Right cardiac atrium (tissue), 5 donors: ENCODE measurements at regions not wholly inside any gene's neighbourhood (a gene's known extent, or its start where the extent isn't known, plus 50 kb on each side); places are given as distances from the start of the nearest gene placed in this dataset.
"Not testable (repeated sequence)": the region's sequence is repeated elsewhere in the genome, so short reads cannot be mapped to it uniquely, and the experiment has no call there.

Source experiments
- ATAC-seq, 2 donors: fragments of 200-7000 bp; cut with Tn5 transposase; one replicate each; pipeline versions ENCODE4 v1.8.0 to v1.9.1; 2020; ENCODE audit warnings: moderate library complexity in 2 of 2, mild to moderate bottlenecking in 1 of 2
- DNase-seq, 3 donors: peaks; one replicate each; pipeline ENCODE4 v3.0.0-alpha.2; 2020
- H3K27ac ChIP-seq: one replicate; pipeline ENCODE4 v1.5.1; 2013; ENCODE audit warnings: mild to moderate bottlenecking, low read length, control low read depth, moderate library complexity
- H3K27me3 ChIP-seq: one replicate; pipeline ENCODE4 v1.6.1; 2013; ENCODE audit not compliant: control insufficient read depth, insufficient read depth
- H3K4me1 ChIP-seq: one replicate; pipeline ENCODE4 v1.6.1; 2013; ENCODE audit warnings: low read length; ENCODE audit not compliant: control insufficient read depth, insufficient read depth
- H3K4me3 ChIP-seq: one replicate; pipeline ENCODE4 v1.5.1; 2013; ENCODE audit warnings: low read length, control low read depth
- H3K9me3 ChIP-seq: one replicate; pipeline ENCODE4 v1.6.1; 2013; ENCODE audit warnings: low read length; ENCODE audit not compliant: control insufficient read depth
- WGBS: extraction: QIAGEN DNeasy Blood & Tissue Kit; methylation state at CpG from one replicate; pipeline ENCODE4 v1.1.7; 2013; 5-methylcytosine and 5-hydroxymethylcytosine counted together
- intact Hi-C, 4 donors: fragments of 100-400 bp; cut with DNase I; formaldehyde crosslinking; loops; one replicate each; pipeline versions ENCODE4 v1.11.0 to v1.14.0; 2022 to 2023
- donor health status: healthy with polysubstance abuse.
- donor health status: DM: no; HTN: yes; CAD: no.
- donor health status: DM: no; HTN: no; CAD: no.
- donor health status: DM: no; HTN: yes; CAD: no; lungs with severe emphysema.
- donor health status: DM: yes; HTN: yes; CAD: no.

DNA sequence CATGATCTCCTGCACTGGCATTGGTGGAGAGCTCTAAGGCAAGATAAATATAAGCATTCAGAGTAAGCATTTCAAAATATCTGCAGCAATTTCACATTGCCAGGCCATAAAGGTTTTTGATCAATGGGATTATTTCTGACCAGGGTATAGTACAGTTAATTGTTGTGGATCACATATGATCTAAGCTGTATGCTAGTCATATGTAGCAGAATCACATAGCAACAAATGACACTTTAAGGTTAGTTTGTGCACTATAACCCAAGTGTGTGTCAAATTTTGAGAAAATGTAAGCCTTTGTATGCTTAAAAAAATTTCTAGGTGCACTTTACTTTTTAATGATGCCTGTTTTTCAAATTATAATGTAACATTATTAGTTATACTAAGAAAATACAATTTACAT lies 386.0 kb upstream of the ADAMTS5 start:
- Histone ChIP-seq H3K4me1 (no peaks in the 10 kb centered on the region), H3K9me3 (no peaks in the 10 kb centered on the region), H3K27me3 (no peaks in the 10 kb centered on the region), H3K4me3 (no peak overlapping the region), H3K27ac (no peak overlapping the region)
- ATAC-seq (no peak), DNase-seq (no peak)
- intact Hi-C loops = no loop called here

DNA sequence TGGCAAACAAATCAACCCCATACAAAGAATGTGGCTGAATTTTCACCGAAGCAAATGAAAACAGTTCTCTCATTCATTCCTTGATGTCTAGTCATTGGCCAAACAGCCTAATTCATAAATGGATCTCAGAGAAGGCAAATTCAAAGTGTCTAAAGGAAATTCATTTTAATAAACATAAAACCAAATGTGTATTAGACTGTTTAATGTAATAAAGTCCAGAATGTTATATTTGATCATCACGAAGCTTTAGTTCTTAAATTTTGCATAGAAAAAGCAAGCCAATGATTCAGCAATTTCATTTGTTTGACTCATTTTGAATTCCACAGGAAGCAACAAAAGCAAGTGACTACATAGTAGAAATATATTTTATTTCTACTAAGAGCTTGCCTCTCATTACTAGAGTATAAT lies 379.2 kb upstream of the ADAMTS5 start:
- Histone ChIP-seq H3K9me3 (no peaks in the 10 kb centered on the region), H3K27me3 (no peaks in the 10 kb centered on the region), H3K4me3 (no peak overlapping the region), H3K4me1 (no peaks in the 10 kb centered on the region), H3K27ac (no peak overlapping the region)
- intact Hi-C loops = no loop called here
- DNase-seq (no peak), ATAC-seq (no peak)
- WGBS = 83% methylated on average over 2 of the region's 2 CpGs

DNA sequence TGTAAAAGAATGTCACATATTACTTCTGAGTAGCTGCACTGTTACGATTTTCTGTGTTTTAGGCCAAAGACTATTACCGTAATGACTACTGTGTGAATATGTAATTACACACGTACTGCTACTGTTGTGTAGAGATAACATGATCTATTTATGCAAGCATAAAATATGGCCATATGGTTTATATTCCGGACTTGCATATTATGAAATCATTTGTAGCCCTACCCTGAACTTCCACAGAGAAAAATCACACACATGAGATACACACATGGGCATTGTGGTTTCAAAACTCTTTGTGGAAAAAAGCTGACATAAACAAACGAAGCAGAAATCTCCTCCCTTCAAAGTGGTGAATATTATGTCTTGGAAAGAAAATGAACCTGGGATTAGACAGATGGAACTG lies 373.0 kb upstream of the ADAMTS5 start:
- WGBS = 70% methylated on average over 5 of the region's 5 CpGs
- Histone ChIP-seq H3K4me1 (no peaks in the 10 kb centered on the region), H3K27ac (no peak overlapping the region), H3K9me3 (no peaks in the 10 kb centered on the region), H3K4me3 (no peak overlapping the region), H3K27me3 (no peaks in the 10 kb centered on the region)
- DNase-seq (no peak), ATAC-seq (no peak)
- intact Hi-C loops = no loop called here

DNA sequence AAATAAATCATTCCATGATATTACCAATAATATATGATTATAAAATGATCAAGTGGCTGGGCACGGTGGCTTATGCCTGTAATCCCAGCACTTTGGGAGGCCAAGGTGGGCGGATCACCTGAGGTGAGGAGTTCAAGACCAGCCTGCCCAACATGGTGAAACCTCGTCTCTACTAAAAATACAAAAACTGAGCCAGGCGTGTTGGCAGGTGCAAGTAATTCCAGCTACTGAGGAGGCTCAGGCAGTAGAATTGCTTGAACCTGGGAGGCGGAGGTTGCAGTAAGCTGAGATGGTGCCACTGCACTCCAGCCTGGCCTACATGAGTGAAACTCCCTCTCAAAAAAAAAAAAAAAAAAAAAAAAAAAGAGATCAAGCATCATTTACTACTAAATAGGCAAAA lies 371.1 kb upstream of the ADAMTS5 start:
- DNase-seq, intact Hi-C loops, H3K27ac ChIP-seq, H3K4me1 ChIP-seq, ATAC-seq, H3K4me3 ChIP-seq, H3K9me3 ChIP-seq, H3K27me3 ChIP-seq: not testable (repeated sequence)
- WGBS = 95% methylated on average over 5 of the region's 5 CpGs

DNA sequence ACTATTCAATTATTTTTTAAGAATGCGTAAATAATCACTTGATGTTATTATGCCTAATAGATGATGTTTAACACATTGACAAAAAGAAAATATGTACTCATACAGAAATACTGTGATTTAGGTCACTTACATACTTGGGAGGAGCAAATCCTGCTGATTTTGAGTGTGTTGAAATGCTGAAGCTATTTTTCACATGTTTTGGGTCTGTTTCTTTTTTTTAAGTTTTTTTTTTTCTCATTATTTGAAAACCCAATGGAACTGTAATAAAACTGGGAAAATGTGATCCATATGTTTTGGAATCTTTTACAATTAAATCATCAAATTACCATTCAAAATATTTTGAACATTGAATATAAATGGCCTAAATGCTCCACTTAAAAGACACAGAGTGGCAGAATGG lies 366.2 kb upstream of the ADAMTS5 start:
- 87% methylated on average over 1 of the region's 1 CpG for WGBS
- intact Hi-C loops = no loop called here
- Histone ChIP-seq H3K27ac (no peak overlapping the region), H3K27me3 (no peaks in the 10 kb centered on the region), H3K4me3 (no peak overlapping the region), H3K4me1 (no peaks in the 10 kb centered on the region), H3K9me3 (no peaks in the 10 kb centered on the region)
- no peak for ATAC-seq
- no peak for DNase-seq

DNA sequence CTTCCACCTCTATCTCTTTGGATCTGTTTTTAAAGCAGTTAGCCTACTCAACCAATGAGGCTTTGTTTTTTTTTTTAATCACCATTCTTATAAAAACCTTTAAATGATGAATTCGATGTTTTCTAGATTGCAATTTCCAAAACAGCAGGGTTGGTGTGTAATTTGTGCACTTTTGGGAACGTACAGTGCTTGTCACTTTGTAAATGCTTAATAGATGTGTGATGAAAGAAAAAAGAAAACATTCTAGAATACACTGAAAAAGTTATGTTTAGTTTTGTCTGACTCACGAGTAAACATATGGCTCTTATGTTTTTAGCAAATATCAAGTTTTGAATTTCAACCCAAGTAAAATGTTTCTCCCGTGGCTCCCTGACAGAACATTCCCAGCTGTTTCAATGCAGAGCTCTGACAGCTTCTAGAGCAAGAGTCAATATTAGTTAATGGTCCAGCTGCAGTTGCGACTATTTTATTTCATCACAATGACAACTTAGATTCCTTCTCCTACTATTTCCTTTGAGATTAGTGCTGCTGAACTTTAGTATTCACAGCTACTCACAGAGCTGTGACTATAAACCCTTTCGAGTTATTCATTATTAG lies 362.5 kb upstream of the ADAMTS5 start:
- Histone ChIP-seq H3K4me3 (no peak overlapping the region), H3K27ac (no peak overlapping the region), H3K27me3 (no peaks in the 10 kb centered on the region), H3K9me3 (no peaks in the 10 kb centered on the region), H3K4me1 (no peaks in the 10 kb centered on the region)
- no peak for DNase-seq
- ATAC-seq = no peak
- intact Hi-C loops = no loop called here
- WGBS = 58% methylated on average over 6 of the region's 6 CpGs

DNA sequence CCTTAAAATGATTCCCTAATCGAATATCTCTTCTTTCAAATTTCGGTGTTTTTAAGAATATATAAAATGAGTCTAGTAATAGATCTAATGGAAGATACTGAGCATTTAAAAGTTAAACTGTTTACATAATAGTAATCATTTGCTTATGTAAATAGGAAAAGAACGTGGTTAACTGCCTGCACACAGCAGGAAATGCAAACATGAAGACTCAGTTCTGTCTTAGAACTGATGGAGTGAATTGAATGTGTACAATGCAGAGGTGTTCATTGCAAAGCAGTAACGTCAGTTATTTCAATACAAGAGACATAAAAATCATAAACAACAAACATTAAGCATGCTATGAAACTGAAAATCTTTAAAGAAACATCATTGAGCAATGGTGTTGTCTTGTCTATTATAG lies 359.4 kb upstream of the ADAMTS5 start:
- no peaks in the 10 kb centered on the region for H3K4me1 ChIP-seq
- ATAC-seq = no peak
- no peak overlapping the region for H3K27ac ChIP-seq
- H3K27me3 ChIP-seq = no peaks in the 10 kb centered on the region
- H3K9me3 ChIP-seq = no peaks in the 10 kb centered on the region
- 51% methylated on average over 4 of the region's 4 CpGs for WGBS
- intact Hi-C loops = no loop called here
- no peak for DNase-seq
- H3K4me3 ChIP-seq = no peak overlapping the region

DNA sequence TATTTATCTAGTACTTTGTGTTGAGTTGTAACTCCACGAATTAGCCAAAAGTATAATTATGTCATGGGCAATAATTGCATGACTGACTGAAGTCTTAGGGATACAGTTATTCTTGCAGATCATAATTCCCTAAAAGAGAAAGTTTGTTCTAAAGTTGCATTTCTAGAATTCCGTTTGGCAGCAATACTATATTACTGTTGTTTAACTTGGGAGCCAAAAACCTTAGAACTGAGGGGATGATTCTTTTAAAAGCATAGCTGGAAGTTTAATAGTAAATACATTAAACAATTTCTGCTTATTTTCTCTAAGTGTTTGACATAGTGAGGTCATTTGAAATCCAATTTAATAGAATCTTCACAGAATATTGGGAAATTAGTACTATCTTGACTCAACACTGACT lies 356.4 kb upstream of the ADAMTS5 start:
- Histone ChIP-seq H3K4me3 (no peak overlapping the region), H3K9me3 (no peaks in the 10 kb centered on the region), H3K27ac (no peak overlapping the region), H3K27me3 (no peaks in the 10 kb centered on the region), H3K4me1 (no peaks in the 10 kb centered on the region)
- DNase-seq (no peak), ATAC-seq (no peak)
- 60% methylated on average over 2 of the region's 2 CpGs for WGBS
- intact Hi-C loops = no loop called here

DNA sequence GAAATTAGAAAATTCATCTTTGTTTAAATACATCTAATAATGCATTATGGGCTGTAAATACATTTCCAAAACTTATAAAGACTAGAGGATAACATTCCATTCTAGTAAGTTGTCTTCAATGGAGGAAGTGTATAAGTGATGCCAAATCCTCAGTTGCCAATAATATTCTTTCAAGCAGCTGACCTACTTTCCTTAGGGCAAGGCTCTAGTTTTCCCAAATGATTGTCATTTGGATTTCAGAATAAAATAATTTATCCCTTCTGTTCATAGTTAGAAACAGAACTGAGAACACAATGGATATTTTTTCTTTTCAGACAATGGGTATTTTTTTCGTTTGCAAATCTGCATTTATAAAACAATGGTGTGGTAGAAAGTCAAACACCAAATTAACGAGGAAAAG lies 354.9 kb upstream of the ADAMTS5 start:
- no peaks in the 10 kb centered on the region for H3K27me3 ChIP-seq
- intact Hi-C loops = no loop called here
- ATAC-seq (no peak), DNase-seq (no peak)
- H3K4me1 ChIP-seq = no peaks in the 10 kb centered on the region
- H3K4me3 ChIP-seq = no peak overlapping the region
- no peaks in the 10 kb centered on the region for H3K9me3 ChIP-seq
- WGBS = 73% methylated on average over 2 of the region's 2 CpGs
- H3K27ac ChIP-seq = no peak overlapping the region

DNA sequence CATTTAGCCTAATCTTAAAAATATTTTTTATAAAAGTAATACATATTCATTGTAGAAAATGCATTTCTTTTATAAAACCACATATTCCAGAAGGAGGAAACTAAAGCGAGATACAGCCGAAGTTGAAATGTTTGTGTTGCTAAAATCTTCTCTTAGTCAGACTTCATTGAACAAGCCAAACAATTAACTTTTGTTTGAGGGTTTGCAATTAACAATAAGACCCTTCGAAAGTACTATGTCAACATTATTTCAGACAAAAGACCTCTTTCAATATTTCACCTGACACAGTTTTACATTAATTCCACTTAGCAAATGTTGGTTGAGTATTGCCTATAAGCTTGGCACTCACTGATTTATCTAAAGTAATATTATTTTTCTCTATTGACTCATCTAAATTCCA lies 354.0 kb upstream of the ADAMTS5 start:
- Histone ChIP-seq H3K4me3 (no peak overlapping the region), H3K27me3 (no peaks in the 10 kb centered on the region), H3K27ac (no peak overlapping the region), H3K4me1 (no peaks in the 10 kb centered on the region), H3K9me3 (no peaks in the 10 kb centered on the region)
- intact Hi-C loops = no loop called here
- DNase-seq (no peak), ATAC-seq (no peak)
- WGBS = 88% methylated on average over 3 of the region's 3 CpGs

DNA sequence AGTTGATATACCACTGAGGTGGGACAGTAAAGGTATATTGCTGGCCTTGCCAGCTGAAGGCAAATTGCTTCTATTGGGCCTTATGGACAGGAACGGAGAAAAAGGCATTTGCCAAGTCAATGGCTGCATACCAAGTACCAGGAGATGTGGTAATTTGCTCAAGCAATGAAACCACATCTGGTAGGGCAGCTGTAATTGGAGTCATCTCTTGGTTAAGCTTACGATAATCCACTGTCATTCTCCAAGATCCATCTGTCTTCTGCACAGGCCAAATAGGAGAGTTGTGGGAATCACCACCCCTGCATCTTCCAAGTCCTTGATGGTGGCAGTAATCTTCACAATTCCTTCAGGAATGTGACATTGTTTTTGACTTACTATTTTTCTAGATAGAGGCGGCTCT lies 350.7 kb upstream of the ADAMTS5 start:
- ATAC-seq = not testable (repeated sequence)
- WGBS = 94% methylated on average over 3 of the region's 3 CpGs

DNA sequence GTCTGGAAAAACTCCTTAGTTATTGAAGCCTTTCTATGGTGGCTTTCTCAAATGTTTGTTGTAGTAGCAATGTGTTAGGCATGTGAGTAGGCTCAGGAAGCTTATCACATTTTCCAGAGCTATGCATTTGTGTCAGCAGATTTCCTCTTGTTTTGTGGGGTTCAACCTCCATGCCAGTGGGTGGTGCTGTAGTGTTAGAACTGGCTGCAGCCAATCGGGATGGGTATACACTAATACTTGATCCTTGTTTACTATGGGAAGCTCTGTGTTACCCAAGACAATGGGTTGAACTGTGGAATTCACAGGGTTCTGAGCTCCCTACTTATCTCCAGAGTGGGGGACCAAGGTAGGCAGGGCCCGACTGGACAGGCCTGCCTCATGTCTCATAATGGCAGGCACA lies 348.5 kb upstream of the ADAMTS5 start:
- Histone ChIP-seq H3K4me1 (no peaks in the 10 kb centered on the region), H3K27me3 (no peaks in the 10 kb centered on the region), H3K27ac (no peak overlapping the region), H3K9me3 (no peaks in the 10 kb centered on the region), H3K4me3 (no peak overlapping the region)
- DNase-seq (no peak), ATAC-seq (no peak)
- WGBS = 85% methylated on average over 2 of the region's 2 CpGs
- intact Hi-C loops = no loop called here

More for the DNA sequence above, 350.7 kb upstream of the ADAMTS5 start:
- H3K27me3 ChIP-seq, H3K4me1 ChIP-seq, H3K9me3 ChIP-seq, DNase-seq, H3K4me3 ChIP-seq, H3K27ac ChIP-seq, intact Hi-C loops: not testable (repeated sequence)
